ENCODE measurements at regions not wholly inside any gene's neighbourhood (a gene's known extent, or its start where the extent isn't known, plus 50 kb on each side); places are given as distances from the start of the nearest gene placed in this dataset.
"Not testable (repeated sequence)": the region's sequence is repeated elsewhere in the genome, so short reads cannot be mapped to it uniquely, and the experiment has no call there.

- DNase-seq (ENCODE audit: low read depth), result no peak
- H3K4me3 ChIP-seq (ENCODE audit: low read depth, low read length), result no peak overlapping the region
- TF ChIP-seq, protein P1, sequence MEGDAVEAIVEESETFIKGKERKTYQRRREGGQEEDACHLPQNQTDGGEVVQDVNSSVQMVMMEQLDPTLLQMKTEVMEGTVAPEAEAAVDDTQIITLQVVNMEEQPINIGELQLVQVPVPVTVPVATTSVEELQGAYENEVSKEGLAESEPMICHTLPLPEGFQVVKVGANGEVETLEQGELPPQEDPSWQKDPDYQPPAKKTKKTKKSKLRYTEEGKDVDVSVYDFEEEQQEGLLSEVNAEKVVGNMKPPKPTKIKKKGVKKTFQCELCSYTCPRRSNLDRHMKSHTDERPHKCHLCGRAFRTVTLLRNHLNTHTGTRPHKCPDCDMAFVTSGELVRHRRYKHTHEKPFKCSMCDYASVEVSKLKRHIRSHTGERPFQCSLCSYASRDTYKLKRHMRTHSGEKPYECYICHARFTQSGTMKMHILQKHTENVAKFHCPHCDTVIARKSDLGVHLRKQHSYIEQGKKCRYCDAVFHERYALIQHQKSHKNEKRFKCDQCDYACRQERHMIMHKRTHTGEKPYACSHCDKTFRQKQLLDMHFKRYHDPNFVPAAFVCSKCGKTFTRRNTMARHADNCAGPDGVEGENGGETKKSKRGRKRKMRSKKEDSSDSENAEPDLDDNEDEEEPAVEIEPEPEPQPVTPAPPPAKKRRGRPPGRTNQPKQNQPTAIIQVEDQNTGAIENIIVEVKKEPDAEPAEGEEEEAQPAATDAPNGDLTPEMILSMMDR (IDR thresholded peaks at IDR 0.05; ENCODE audit: low read depth, low read length, missing control alignments), result no peak
These were observed 155.9 kb downstream of the RNF144B start for GRCh38 chr6:18543051-18543450.

- not testable (repeated sequence) for H3K4me3 ChIP-seq (ENCODE audit: low read depth, low read length); DNase-seq (ENCODE audit: low read depth)
These were observed 158.0 kb downstream of the RNF144B start for GRCh38 chr6:18545142-18545541.

- no peak for DNase-seq (ENCODE audit: low read depth)
- no peak overlapping the region for H3K4me3 ChIP-seq (ENCODE audit: low read depth, low read length)
- TF ChIP-seq, protein P1 (IDR thresholded peaks at IDR 0.05; ENCODE audit: low read depth, low read length, missing control alignments), result no peak
These were observed 158.6 kb downstream of the RNF144B start for GRCh38 chr6:18545726-18546125.

DNA sequence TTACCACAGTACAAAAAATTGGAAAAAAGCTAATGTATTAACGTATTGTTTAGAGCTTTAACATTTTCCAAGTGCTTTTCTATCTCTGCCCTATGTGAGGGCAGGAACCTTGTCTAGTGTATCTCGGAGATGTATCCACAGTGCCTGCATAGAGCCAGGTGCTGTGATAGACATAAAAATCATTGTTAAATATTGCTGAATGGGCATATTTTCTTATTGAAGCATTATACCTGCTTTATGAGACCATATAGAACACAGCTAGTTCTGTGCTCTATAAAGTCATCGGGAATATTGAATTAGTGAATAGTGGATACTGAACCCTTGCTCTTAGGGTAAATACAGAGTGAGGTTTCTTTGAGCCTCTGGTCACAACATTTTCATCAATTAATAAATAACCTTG lies 163.0 kb downstream of the RNF144B start:
- TF ChIP-seq, protein P1 (IDR thresholded peaks at IDR 0.05; ENCODE audit: low read depth, low read length, missing control alignments), result no peak
- H3K4me3 ChIP-seq (ENCODE audit: low read depth, low read length), result no peak overlapping the region
- no peak for DNase-seq (ENCODE audit: low read depth)

DNA sequence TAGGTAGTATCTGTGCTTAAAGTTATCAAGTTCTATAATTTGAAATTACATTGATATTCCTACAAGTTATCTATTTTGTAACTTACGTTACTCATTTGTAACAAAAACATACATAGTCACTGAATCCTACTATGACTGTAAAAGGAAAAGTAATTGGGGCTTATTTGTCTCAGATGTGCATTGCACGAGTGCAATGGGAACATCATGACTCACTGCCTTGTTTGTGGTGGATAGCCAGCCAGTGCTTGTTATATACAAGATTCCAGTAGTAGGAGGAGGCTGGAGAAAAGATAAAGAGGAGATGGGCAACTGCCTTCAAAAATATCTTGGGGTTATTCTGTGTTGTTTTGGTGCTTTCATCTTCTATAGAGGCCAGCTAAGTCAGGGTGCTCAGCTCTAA lies 164.1 kb downstream of the RNF144B start:
- H3K4me3 ChIP-seq (ENCODE audit: low read depth, low read length), result no peak overlapping the region
- DNase-seq (ENCODE audit: low read depth), result no peak
- TF ChIP-seq, protein P1 (IDR thresholded peaks at IDR 0.05; ENCODE audit: low read depth, low read length, missing control alignments), result no peak

DNA sequence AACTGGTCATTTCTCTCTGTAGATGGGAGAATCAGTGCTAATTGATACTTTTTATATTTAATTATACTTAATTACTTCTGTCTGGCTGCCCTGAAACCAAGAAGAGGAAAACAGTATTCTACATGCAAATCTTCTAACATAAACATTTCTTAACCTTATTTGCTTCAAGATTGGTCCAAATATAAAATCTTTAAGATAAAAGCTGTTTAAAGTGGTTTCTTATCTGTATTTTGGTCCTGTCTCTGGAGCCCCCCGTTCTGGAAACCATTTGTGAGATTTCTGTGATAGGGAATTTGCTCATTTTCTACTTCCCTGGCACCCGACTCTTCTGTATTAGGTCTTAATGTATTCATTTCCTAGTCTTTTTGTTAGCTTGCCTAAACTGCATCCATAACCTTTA lies 168.6 kb downstream of the RNF144B start:
- TF ChIP-seq, protein P1 (IDR thresholded peaks at IDR 0.05; ENCODE audit: low read depth, low read length, missing control alignments), result no peak
- no peak for DNase-seq (ENCODE audit: low read depth)

GRCh38 chr6:18561037-18561750 lies 174.0 kb downstream of the RNF144B start:
- DNase-seq (ENCODE audit: low read depth), result no peak
- TF ChIP-seq, protein P1 (IDR thresholded peaks at IDR 0.05; ENCODE audit: low read depth, low read length, missing control alignments), result no peak
- no peak overlapping the region for H3K4me3 ChIP-seq (ENCODE audit: low read depth, low read length)

More for the DNA sequence above, 168.6 kb downstream of the RNF144B start:
- no peak overlapping the region for H3K4me3 ChIP-seq (ENCODE audit: low read depth, low read length)

Data from GM12864 (cell line).